Erythroblast (primary cell): ENCODE measurements at regions not wholly inside any gene's neighbourhood (a gene's known extent, or its start where the extent isn't known, plus 50 kb on each side); places are given as distances from the start of the nearest gene placed in this dataset.

Experiments
- GATA1 ChIP-seq: IDR thresholded peaks from 2 replicates; pipeline ENCODE4 v1.6.1; 2011; ENCODE audit warnings: low read depth, mild to moderate bottlenecking, control low read depth, low read length, moderate library complexity
- POLR2A ChIP-seq: IDR thresholded peaks from 2 replicates; pipeline ENCODE4 v1.6.1; 2011; ENCODE audit warnings: mild to moderate bottlenecking, low read length

DNA sequence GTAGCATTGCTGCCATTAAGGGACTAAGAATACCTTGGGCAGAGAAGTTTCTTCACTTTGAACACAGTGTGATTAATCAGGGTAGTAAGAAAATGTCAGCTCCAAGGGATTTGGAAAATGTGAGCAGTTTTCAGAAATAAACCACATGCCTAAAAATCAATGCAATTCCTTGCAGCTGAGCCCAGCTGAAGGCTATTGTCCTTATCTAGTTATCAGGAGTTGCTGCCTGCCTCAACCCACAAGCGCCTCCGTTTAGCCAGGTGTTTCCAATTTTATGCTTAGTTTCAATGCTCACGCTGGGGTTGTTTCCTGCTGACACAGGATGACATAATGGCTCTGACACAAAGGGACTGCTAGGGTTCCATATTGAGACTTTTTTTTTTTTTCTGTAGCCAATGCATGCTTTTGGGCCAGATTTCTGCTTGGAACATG lies 132.3 kb upstream of the ANK3 start:
- TF ChIP-seq POLR2A: no peak
- TF ChIP-seq GATA1: no peak
